Caco-2 (cell line): ENCODE measurements at regions not wholly inside any gene's neighbourhood (a gene's known extent, or its start where the extent isn't known, plus 50 kb on each side); places are given as distances from the start of the nearest gene placed in this dataset.

Experiments
- BruUV-seq: library from RNA; stranded (reverse); fragments of 400-500 nt; replicated peaks from 2 replicates; lab custom pipeline; 2021; lab: Mats Ljungman, UMichigan
- CTCF ChIA-PET: fragments of 300-600 bp; sonication (Branson Sonifier 250); formaldehyde crosslinking; loops from one replicate; lab custom pipeline; 2022; ENCODE audit warnings: antibody characterized with exemption; lab: Charles Lee
- POLR2A ChIA-PET: fragments of 300-600 bp; sonication (Branson Sonifier 250); formaldehyde crosslinking; loops from one replicate; lab custom pipeline; 2022; ENCODE audit warnings: antibody characterized with exemption; lab: Charles Lee
- DNase-seq, 2 experiments: peaks; one replicate each; pipeline versions ENCODE4 v3.0.0 to v3.0.0-alpha.2; 2020 to 2022
- H3K27me3 ChIP-seq: replicated peaks from 2 replicates; pipeline ENCODE4 v1.6.0; 2011; ENCODE audit warnings: low read length; ENCODE audit not compliant: control insufficient read depth, insufficient read depth
- H3K36me3 ChIP-seq: 2 replicates; pipeline ENCODE4 v1.5.1; 2011; ENCODE audit warnings: low read length; ENCODE audit not compliant: control insufficient read depth, insufficient read depth
- H3K4me1 ChIP-seq: fragments of 250-450 bp; sonication (Bioruptor Pico); 2 replicates; pipeline ENCODE4 v1.5.1; 2020; ENCODE audit warnings: mild to moderate bottlenecking
- H3K4me3 ChIP-seq: 2 replicates; pipeline ENCODE4 v1.5.1; 2011; ENCODE audit warnings: low read depth, mild to moderate bottlenecking, control low read depth, low read length
- H3K9me3 ChIP-seq: fragments of 250-450 bp; sonication (Bioruptor Pico); 2 replicates; pipeline ENCODE4 v1.5.1; 2020; ENCODE audit warnings: mild to moderate bottlenecking, moderate library complexity
- H3K27ac Mint-ChIP-seq: one replicate; pipeline ENCODE4 v1.8.0; 2022; ENCODE audit warnings: mixed read lengths; ENCODE audit not compliant: unreplicated experiment
- H3K27me3 Mint-ChIP-seq: one replicate; pipeline ENCODE4 v1.8.0; 2022; ENCODE audit warnings: mixed read lengths; ENCODE audit not compliant: insufficient read depth, unreplicated experiment
- H3K36me3 Mint-ChIP-seq: one replicate; pipeline ENCODE4 v1.8.0; 2022; ENCODE audit warnings: mild to moderate bottlenecking, mixed read lengths; ENCODE audit not compliant: insufficient read depth, unreplicated experiment
- H3K4me1 Mint-ChIP-seq: one replicate; pipeline ENCODE4 v1.8.0; 2022; ENCODE audit warnings: low read depth, mixed read lengths; ENCODE audit not compliant: unreplicated experiment
- H3K4me3 Mint-ChIP-seq: one replicate; pipeline ENCODE4 v1.8.0; 2022; ENCODE audit warnings: mild to moderate bottlenecking, moderate library complexity, mixed read lengths; ENCODE audit not compliant: unreplicated experiment
- H3K9me3 Mint-ChIP-seq: one replicate; pipeline ENCODE4 v1.8.0; 2022; ENCODE audit warnings: mixed read lengths; ENCODE audit not compliant: unreplicated experiment
- intact Hi-C: fragments of 100-400 bp; cut with micrococcal nuclease; formaldehyde crosslinking; loops from one replicate; pipeline ENCODE4 v1.10.0; 2022; ENCODE audit not compliant: unreplicated experiment
- TF ChIP-seq, protein P1 (sequence below), 2 experiments: fragments of 200-600 bp in 1 of 2; IDR thresholded peaks; 1 replicate in 1 of 2; 2 replicates in 1 of 2; pipeline versions ENCODE4 v1.5.1 to v1.8.0; 2011 to 2022; ENCODE audit warnings: antibody characterized with exemption in 1 of 2, control low read depth in 1 of 2, inconsistent platforms in 1 of 2, low read depth in 1 of 2, low read length in 1 of 2, mild to moderate bottlenecking in 1 of 2, moderate library complexity in 1 of 2; ENCODE audit not compliant: insufficient read depth in 1 of 2, severe bottlenecking in 1 of 2, unreplicated experiment in 1 of 2

GRCh38 chr17:13919818-13920217 lies 149.5 kb upstream of the COX10 start:
- no peak overlapping the region for H3K27ac Mint-ChIP-seq
- no peaks in the 10 kb centered on the region for H3K9me3 ChIP-seq
- intact Hi-C loops = no loop called here

DNA sequence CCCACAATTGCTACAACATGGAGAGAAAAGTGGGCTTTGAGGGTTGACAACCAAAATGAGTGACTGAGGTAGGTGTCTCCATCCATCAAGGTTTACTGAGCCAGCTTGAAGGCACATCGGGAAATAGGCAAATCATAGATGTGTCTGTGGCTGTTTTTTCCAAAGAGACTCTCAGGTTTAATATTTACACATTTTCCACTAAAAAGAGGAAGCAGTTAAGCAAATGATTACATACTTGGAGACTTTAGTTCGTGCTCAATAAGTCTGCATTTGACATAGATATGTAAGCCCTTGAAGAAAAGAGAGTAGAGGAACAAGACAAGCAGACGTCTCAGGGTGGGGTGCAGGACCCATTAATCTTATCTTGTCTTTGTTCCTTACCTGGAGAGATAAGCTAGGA lies 148.9 kb upstream of the COX10 start:
- no peak overlapping the region for H3K4me3 ChIP-seq
- H3K27me3 ChIP-seq = no peaks in the 10 kb centered on the region
- H3K4me3 Mint-ChIP-seq = no peak overlapping the region
- H3K4me1 Mint-ChIP-seq = no peaks in the 10 kb centered on the region
- DNase-seq = no peak
- no peaks in the 10 kb centered on the region for H3K27me3 Mint-ChIP-seq
- no peaks in the 10 kb centered on the region for H3K9me3 ChIP-seq
- H3K36me3 ChIP-seq = no peaks in the 10 kb centered on the region
- BruUV-seq = no TSS peak
- TF ChIP-seq, protein P1, sequence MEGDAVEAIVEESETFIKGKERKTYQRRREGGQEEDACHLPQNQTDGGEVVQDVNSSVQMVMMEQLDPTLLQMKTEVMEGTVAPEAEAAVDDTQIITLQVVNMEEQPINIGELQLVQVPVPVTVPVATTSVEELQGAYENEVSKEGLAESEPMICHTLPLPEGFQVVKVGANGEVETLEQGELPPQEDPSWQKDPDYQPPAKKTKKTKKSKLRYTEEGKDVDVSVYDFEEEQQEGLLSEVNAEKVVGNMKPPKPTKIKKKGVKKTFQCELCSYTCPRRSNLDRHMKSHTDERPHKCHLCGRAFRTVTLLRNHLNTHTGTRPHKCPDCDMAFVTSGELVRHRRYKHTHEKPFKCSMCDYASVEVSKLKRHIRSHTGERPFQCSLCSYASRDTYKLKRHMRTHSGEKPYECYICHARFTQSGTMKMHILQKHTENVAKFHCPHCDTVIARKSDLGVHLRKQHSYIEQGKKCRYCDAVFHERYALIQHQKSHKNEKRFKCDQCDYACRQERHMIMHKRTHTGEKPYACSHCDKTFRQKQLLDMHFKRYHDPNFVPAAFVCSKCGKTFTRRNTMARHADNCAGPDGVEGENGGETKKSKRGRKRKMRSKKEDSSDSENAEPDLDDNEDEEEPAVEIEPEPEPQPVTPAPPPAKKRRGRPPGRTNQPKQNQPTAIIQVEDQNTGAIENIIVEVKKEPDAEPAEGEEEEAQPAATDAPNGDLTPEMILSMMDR (IDR thresholded peaks at IDR 0.05; ENCODE audit: insufficient read depth in 1 of 2, low read depth in 1 of 2, low read length in 1 of 2, severe bottlenecking in 1 of 2, unreplicated experiment in 1 of 2) = no peak
- H3K36me3 Mint-ChIP-seq = no peaks in the 10 kb centered on the region
- intact Hi-C loops = no loop called here
- H3K9me3 Mint-ChIP-seq = no peaks in the 10 kb centered on the region
- POLR2A ChIA-PET = no interaction called here
- no peak overlapping the region for H3K27ac Mint-ChIP-seq
- CTCF ChIA-PET = no interaction called here
- no peaks in the 10 kb centered on the region for H3K4me1 ChIP-seq

More at GRCh38 chr17:13919818-13920217, 149.5 kb upstream of the COX10 start:
- H3K4me3 ChIP-seq = no peak overlapping the region
- H3K36me3 ChIP-seq = no peaks in the 10 kb centered on the region
- no peak for DNase-seq
- H3K36me3 Mint-ChIP-seq = no peaks in the 10 kb centered on the region
- H3K4me1 Mint-ChIP-seq = no peaks in the 10 kb centered on the region
- H3K9me3 Mint-ChIP-seq = no peaks in the 10 kb centered on the region
- H3K27me3 ChIP-seq = no peaks in the 10 kb centered on the region
- CTCF ChIA-PET = no interaction called here
- POLR2A ChIA-PET = no interaction called here
- no peaks in the 10 kb centered on the region for H3K27me3 Mint-ChIP-seq
- TF ChIP-seq, protein P1 (IDR thresholded peaks at IDR 0.05; ENCODE audit: insufficient read depth in 1 of 2, low read depth in 1 of 2, low read length in 1 of 2, severe bottlenecking in 1 of 2, unreplicated experiment in 1 of 2) = no peak
- H3K4me1 ChIP-seq = no peaks in the 10 kb centered on the region
- no TSS peak for BruUV-seq
- H3K4me3 Mint-ChIP-seq = no peak overlapping the region

DNA sequence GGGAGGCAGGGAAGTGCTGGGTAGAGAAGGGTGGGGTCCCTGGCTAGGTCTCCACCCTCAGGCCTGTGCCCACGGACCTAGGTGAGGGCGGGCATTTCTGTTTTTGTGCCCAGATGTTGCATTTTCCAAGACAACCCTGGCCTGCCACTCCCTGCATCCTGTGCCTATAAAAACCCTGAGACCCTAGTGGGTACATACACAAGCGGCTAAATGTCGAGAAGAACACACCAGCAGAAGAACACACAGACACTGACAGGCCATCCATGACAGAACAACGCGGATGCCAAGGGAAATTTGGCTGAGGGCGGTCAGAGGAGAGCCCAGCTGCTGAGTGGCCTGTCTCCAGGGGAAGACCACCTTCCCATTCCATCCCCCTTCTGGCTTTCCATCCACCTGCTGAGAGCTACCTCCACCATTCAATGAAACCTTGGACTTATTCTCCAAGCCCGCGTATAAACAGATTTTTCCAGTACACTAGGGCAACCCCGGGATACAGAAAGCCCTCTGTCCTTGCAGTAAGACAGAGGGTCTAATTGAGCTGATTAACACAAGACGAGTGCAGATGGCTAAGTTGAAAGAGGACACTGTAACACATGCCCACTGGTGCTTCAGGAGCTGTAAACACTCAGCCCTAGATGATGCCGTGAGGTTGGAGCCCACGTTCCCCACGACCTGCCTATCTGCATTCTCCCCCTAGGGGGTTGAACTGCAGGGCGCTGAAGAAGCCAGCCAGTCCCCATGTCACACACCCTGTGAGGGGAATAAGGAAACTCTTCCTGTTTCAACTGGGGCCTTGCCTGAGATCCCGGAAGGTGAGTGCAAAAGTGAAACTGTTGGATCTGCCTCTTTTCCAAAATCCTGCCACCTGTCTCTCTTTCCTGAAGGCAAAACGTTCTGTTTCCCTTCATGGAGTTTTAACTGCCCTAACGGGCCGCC lies 147.2 kb upstream of the COX10 start:
- no peaks in the 10 kb centered on the region for H3K9me3 ChIP-seq
- no peaks in the 10 kb centered on the region for H3K4me1 ChIP-seq
- TF ChIP-seq, protein P1 (IDR thresholded peaks at IDR 0.05; ENCODE audit: insufficient read depth in 1 of 2, low read depth in 1 of 2, low read length in 1 of 2, severe bottlenecking in 1 of 2, unreplicated experiment in 1 of 2) = no peak
- H3K4me3 ChIP-seq = no peak overlapping the region
- no peaks in the 10 kb centered on the region for H3K27me3 ChIP-seq
- Mint-ChIP-seq H3K36me3 (no peaks in the 10 kb centered on the region), H3K9me3 (no peaks in the 10 kb centered on the region), H3K27me3 (no peaks in the 10 kb centered on the region), H3K4me3 (no peak overlapping the region), H3K27ac (no peak overlapping the region), H3K4me1 (no peaks in the 10 kb centered on the region)
- no peaks in the 10 kb centered on the region for H3K36me3 ChIP-seq
- no TSS peak for BruUV-seq
- no peak for DNase-seq
- intact Hi-C loops = no loop called here
- POLR2A ChIA-PET = no interaction called here
- CTCF ChIA-PET = no interaction called here
